Hepatic stellate cell (primary cell): ENCODE measurements at regions not wholly inside any gene's neighbourhood (a gene's known extent, or its start where the extent isn't known, plus 50 kb on each side); places are given as distances from the start of the nearest gene placed in this dataset.

Experiments
- DNase-seq: peaks from one replicate; pipeline ENCODE4 v3.0.0; 2011; ENCODE audit warnings: low spot score

GRCh38 chr11:122276221-122276620 is 160.2 kb upstream of the BLID start:
- no peak for DNase-seq

DNA sequence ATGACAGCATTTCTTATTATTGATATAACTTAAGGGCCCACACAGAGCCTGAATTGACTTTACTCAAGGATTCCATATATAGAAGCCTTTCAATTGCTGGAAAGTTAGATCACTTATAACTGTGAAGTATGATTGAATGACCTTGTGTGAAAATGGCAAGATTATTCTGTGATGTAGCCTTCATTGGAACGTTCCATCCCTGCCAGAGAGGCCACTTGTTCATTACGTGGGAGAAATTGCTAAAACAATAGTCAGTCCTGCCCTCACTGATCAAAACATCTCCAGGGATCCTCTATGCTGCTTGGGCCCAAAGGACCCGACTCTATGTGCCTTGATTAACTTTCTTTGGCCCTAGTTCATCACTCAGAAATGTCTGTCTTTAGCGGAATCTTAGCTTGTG is 159.5 kb upstream of the BLID start:
- DNase-seq: no peak

DNA sequence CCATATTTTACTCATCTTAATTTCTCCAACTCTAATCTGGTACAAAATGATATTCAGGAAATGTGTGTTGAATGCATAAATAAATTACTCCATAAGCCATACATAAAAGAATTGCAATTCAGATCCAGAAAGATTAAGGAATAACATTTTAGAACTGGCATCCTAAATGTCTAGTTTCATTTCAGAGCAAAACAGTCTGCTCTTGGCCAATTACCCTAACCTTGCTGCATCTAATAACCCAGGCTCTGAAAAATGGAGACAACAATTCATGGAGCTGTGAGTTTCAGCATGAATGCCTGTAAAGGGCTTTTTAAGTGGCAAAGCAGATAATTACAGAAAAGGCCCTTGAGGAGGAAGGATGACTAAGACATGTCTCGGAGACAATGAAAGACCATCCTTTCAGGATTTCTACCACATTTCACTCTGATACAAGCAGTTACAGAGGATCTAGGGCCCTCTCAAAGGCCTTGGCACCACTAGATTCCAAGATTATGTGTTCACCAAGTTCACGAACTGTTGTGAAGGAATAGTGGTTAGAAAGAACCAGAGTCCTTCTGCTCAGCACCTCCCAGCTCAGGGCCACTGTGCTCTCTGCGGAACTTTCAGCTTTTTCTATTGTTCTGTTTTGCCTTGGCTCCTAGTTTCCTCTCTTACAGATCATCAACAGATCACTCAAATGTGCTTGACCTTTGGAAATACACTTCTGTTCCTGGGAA is 157.6 kb upstream of the BLID start:
- DNase-seq: no peak

DNA sequence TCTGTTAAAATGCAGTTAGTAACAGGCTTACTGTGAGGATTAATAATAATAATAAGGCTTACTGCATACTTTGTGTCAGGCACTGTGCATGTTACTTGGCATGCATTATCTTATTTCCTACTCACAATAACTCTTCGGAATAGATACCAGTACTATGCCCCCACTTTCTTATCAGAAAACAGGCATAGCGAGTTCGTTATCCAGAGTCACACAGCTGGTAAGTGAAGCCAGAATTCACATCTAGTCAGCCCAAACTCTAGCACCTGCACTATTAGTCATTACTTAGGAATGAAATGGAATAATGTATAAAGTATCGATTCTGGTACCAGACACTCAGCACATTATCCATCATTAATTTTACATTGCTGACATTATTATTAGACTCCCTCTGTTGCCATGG is 155.7 kb upstream of the BLID start:
- no peak for DNase-seq

DNA sequence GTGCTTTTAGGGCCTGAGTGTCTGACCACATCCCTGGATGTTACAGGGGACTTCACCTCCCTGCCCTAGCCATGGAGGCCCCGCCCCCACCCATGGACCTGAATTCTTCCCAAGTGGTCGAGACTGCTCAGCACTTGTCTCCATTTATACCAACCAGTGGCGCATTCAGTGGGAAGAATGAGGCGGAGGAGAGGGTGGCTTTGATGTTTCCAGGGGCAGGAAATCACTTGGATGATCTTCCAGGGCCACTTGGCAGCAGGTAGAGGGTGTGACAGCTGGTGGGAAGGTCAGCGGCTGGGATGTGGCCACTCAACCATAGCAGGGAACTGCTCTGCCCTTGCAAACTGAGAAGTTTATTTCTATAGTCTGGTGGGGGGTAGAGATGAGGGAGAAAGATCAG is 155.1 kb upstream of the BLID start:
- no peak for DNase-seq

GRCh38 chr11:122270535-122270934 is 154.5 kb upstream of the BLID start:
- no peak for DNase-seq

DNA sequence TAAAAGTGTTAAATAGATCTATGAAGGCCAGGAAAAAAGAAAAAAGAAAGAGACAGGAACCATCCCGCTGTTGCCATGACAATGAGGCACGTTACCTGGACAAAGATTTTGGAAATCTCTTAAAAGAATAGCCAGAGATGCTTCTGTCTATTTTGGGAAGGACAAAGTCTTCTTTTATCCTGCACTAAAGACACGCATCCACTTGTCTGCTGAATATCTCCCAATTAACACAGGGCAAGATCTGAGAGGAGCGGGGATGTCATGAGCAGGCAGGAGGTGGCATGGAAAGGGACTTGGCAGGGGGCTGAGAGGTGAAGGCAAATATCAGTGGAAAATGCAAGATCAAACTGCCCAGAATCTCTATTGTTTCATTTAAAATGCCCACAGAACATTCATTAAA is 153.8 kb upstream of the BLID start:
- DNase-seq: no peak

DNA sequence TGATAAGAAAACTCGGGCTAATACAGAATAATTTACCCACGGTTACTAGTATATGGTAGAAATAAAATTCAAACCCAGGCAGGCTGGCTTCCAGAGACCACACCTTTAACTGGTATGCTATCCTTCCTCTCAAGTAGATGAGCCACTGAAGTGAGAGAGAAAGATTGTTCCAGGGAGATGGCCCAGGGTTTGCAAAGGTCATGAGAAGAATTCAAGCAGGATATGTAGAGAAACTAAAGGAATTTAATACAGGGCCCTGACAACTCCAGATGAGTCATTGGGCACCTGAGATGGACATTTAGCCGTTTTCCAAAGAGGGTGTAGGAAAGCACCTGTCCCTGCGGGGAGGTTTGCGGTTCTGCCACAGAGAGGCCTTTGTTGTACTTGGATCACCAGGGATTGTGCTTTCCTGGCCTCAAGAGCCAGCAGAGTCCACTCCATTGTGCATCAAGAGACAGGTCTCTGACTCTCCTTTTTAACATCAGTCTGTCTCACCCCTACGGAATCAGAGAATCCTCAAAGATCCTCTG is 152.7 kb upstream of the BLID start:
- DNase-seq: no peak

DNA sequence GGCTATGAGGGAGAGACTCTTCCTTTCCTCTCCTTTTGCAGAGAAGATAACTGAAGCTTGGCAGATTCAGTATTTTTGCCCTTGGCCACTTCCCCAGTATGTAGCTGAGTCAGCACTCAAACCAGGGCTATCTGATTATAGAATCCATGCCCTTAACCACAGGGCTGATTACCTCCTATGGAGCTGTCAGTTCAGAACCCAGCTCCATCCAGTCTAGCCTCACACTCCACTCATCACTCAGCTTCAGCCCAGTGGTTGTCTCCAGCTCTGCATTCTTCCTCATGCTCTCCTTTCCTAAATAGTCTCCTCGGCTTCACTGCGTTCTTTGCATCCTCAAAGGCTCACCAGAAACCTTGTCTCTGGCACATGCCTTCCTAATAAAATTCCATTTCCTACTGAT is 151.6 kb upstream of the BLID start:
- DNase-seq: peak; percentile 13

DNA sequence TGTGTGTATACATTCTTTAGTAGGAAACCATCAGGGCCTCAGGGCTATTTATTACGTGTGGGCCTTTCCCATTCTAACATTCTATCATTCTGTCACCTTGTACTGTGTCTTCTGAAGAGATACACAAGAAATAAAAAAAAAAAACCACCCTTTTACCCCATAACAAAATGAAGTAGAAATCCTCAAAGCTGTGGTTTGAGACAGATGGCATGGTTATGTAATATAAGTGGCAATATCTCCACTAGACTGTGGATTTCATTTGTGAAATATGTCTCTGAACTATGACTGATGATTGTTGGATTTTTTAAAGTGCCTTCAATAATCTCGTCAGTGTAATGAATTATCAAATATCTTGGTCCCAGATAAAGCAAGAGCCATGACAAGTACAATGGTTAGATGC is 150.0 kb upstream of the BLID start:
- no peak for DNase-seq

DNA sequence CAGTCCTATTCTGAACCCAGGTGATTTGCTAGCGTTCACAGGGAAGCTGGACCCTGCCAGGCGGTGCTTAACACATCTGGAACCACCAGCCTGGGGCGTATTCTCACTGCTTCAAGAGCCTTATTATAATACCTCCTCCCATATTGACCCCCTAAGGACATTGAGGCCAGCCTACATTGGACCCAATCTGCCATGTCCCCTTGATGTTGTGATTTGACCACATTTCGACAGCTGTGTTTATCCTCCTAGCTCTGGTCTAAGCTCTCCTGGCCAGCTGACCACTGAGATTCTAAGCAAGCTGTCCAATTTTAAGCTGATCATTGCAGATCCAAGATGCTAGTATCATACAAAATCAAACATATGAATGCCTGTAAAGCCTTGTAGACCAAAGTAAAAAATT is 148.1 kb upstream of the BLID start:
- no peak for DNase-seq

GRCh38 chr11:122261546-122261945 is 145.5 kb upstream of the BLID start:
- DNase-seq: no peak

DNA sequence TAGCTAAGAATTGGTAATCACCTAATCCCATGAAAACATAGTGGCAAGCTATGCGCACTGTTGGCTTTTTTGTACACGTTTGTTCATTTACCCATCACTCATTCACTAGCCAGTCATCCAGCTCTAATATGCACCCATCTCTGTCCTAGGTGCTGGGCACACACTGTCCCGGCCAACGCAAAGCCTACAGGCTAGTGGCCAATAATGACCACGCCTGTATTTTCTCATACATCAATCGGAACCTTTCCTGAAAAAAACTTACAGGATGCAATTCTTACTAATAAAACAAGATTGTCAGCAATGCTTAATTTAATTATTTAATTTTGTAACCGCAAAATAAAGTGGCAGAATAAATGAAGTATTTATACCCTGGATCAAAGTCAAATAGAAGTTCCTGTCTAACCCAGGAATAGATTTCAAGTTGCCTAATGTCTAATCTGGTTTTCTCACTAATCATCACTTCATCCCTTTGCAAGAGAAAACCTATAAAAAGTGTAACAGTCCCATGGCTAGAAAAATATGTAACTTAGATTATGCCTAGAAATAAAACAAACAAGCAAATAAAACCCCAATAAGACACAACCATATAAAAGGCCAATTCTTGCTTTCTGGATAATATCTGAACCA is 143.3 kb upstream of the BLID start:
- DNase-seq: no peak

DNA sequence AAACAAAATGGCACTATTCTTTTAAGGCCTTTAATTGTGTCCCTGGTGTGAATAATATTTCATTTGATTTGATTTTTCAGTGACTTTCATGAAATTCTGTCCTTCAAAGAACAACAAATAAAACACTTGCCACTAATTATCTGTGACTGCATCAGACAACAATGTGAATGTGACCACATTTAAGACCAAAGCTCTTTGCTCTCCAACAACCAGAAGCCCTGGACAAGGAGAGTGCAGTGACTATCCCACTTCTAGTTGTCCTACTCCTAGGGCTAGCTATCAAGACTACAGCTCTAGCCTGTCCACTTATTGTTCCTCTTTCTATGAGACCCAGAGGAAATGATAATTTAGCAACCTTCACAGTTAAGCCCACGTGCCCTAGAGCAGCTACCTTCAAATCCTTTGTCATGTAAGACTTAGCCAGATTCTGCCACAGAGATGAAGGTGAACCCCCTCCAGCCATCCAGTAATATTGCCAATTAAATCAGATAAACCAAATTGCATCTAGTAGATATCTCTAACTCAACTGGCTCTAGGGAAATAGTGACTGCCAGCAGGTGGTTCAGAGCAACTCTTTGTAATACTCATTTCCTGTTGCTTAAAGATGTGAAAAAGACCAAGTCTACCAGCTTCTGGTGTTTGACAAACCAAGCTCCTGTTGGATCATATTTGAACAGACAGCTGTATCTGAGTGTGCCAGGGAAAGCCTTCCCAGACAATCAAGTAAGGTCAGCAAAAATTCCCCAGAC is 142.6 kb upstream of the BLID start:
- no peak for DNase-seq

- no peak for DNase-seq
Measured at GRCh38 chr11:122253589-122254231, 137.7 kb upstream of the BLID start.

DNA sequence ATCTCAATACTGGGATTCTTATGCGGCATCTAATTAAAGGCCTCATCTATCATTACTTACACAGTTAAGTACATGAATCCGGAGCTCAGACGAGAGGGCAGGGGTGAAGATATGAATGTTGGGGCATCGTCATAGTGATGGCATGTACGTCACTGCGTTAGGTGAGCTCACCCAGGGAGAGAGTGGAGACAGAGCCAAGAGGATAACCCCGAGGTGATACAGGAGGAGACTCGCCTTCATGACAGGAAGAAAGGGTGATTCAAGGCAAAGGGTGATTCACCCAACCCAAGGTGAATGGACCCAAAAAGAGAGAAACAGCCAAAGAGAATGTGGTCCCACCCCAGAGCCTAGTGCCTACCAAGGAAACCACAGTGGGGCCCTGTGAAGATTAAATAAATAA is 132.9 kb upstream of the BLID start:
- no peak for DNase-seq

DNA sequence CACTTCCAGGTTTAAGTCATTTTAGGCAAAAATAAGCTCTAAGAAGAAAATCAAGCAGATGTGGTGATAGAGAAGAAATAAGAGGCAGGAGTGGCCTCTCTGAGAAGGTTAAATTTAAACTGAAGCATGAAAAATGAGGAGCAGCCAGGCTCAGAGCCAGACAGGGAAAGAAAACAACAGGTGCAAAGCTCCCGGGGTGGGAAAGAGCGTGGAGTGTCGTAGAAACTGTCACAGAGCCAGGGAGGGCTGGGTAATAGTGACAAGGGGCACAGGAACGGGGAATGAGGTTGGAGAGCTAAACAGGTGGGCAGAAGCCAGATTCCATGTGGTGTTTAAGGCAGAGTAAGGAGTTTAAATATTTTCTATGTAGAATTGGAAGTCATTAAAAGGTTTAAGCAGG is 132.1 kb upstream of the BLID start:
- no peak for DNase-seq

- DNase-seq: no peak
Measured at GRCh38 chr11:122246874-122247273, 130.9 kb upstream of the BLID start.

DNA sequence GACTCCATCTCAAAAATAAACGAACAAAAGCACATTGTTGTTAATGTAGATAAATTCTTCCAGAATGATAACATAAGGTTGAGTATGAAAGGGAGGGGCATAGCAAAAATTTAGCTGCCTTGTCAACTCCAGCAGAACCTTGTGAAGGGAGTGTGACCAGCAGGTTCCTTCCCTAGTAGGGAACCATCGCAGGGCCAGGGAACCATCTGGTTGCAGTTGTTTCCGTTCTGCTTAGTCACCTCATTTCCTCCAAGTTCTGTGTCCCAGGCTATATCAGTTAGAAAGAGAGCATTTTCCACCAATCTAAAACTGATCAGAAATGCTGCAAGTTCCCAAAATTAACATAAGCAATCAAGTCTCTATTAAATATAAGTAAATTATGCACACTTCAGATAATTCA is 126.7 kb upstream of the BLID start:
- no peak for DNase-seq

- no peak for DNase-seq
Measured at GRCh38 chr11:122241566-122241965, 125.6 kb upstream of the BLID start.

DNA sequence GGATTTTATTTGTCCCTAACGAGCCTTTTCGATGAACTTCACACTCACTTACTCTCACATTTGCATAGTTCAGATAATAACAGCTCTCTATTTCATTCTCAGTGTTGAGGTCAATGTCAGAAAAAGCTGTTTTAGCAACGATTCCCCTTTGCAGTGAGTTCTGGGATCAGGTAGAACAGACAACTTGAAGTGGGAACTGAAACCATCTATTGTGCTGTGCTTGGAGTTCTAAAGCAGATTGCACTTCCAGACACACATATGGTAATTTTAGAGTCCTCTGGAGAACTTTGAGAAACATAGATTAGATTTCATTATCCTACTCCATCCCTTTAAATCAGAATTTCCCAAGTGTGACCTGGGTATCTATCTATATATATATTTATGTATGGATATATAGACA is 124.6 kb upstream of the BLID start:
- DNase-seq: no peak

GRCh38 chr11:122235615-122236014 is 119.6 kb upstream of the BLID start:
- DNase-seq: peak; percentile 55

DNA sequence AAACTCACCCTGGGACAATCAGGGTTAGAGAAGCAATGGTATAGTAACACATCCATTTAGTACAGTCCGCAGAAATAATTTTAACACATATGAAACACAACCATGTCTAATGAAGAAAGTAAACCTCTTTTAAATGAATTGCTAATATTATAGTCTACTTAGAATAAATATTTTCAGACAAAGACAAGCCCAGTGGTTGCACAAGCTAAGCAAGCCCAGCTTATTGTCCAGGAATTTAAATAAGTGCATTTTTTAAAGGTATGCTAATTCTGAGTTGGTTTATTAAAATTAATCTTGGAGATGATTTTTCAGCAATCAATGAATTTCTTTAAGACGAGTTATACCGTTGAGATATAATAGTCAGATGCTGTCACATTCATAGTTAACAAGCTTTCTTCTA is 118.8 kb upstream of the BLID start:
- DNase-seq: no peak
